ENCODE measurements at regions not wholly inside any gene's neighbourhood (a gene's known extent, or its start where the extent isn't known, plus 50 kb on each side); places are given as distances from the start of the nearest gene placed in this dataset.
A peak's percentile ranks its signal among the peaks of the same experiment; 100 is the strongest.

DNA sequence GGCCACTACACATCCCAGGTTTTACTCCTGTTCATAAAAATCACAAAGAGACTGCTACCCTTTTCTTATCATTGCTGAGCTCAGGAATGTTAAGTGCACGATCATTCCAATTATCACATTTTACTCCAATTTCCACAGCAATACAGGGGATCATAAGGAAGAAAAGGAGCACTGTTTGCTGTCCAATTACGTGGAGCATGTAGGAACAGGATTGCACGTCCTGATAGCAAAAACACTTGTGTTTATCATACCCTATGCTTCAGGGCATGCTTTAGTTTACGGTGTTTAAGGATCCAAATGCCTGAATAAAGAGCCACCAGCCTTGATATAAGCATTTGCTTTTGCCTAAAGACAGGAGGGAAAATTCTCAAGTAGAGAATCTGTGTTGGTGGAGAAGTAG, 155.4 kb upstream of the EGLN3 start:
- no peak for ATAC-seq (replicated peaks)
- Mint-ChIP-seq H3K4me3 (no peak overlapping the region), H3K27me3 (no peaks in the 10 kb centered on the region), H3K36me3 (ENCODE audit: insufficient read depth) (peaks cover 3% of the 10 kb centered on the region), H3K9me3 (no peaks in the 10 kb centered on the region), H3K4me1 (ENCODE audit: low read depth in 2 of 2) (no peaks in the 10 kb centered on the region), H3K27ac (no peak overlapping the region)
- DNase-seq, result no peak

DNA sequence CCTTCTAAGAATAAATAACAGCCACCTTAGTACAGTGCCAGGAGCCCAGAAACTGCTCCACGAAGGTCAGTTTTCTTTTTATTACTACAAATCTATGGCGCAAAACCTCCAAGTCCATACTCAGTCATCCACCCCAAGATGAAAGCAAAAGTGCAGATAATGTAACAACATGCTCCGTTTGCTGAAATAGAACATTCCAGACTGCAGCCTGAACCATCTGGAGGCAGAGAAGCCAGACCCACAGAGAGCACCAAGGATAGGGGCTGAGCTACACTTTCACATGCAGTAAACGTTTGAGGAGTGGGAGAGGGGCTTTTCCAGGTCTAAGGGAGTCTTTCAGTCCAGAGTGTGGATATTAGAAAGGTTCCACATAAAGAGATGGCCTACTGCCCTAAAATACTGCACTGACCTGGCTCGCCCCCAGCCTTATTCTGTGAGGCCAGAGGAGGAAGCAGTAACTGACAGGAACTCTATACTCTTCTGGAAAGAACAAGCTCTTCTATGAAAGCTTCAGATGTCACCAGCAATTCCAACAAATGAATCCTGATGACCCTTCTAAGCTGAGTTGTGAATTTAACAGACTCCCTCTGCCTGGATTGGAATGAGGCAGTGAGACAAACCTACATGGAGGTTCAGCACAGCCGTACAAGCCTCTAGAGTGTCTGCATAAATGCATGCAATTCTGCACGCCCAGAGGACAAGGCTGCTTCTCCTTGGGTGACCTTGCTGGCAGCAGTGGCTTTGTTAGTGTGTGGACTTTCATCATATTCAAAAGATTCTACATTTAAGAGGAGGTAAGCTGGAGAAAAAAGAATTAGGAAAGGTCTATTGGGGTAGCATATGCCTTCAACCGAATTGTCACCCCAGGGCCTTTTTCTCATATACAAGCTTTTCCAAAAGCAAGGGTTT, 153.9 kb upstream of the EGLN3 start:
- no peaks in the 10 kb centered on the region for H3K27me3 Mint-ChIP-seq
- H3K4me1 Mint-ChIP-seq (ENCODE audit: low read depth in 2 of 2), result no peaks in the 10 kb centered on the region
- no peak overlapping the region for H3K27ac Mint-ChIP-seq
- H3K9me3 Mint-ChIP-seq, result no peaks in the 10 kb centered on the region
- H3K4me3 Mint-ChIP-seq, result no peak overlapping the region
- no peak for DNase-seq
- ATAC-seq (replicated peaks), result no peak
- H3K36me3 Mint-ChIP-seq (ENCODE audit: insufficient read depth), result peaks cover 3% of the 10 kb centered on the region

DNA sequence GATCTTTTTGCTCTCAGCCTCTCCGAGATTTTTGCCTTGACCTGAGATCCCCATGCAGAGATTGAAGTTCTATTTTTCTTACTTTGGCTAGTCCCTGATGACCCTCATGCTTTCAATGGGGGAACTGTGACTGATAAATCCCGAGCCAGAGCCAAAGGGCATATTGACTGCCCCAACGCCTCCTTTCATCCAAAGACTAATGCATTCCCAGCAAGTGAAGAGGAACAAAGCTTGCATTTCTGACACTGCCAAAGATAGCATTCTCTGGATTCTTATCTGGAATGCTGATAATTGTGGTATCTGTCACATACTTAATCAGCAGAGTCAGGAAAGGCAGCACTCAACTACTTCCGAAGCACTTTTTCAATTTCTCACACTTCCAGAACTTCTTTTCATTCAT, 152.3 kb upstream of the EGLN3 start:
- no peaks in the 10 kb centered on the region for H3K4me1 Mint-ChIP-seq (ENCODE audit: low read depth in 2 of 2)
- DNase-seq (no peak), ATAC-seq (replicated peaks) (no peak)
- no peaks in the 10 kb centered on the region for H3K27me3 Mint-ChIP-seq
- H3K27ac Mint-ChIP-seq, result no peak overlapping the region
- no peak overlapping the region for H3K4me3 Mint-ChIP-seq
- no peaks in the 10 kb centered on the region for H3K9me3 Mint-ChIP-seq
- H3K36me3 Mint-ChIP-seq (ENCODE audit: insufficient read depth), result no peaks in the 10 kb centered on the region

DNA sequence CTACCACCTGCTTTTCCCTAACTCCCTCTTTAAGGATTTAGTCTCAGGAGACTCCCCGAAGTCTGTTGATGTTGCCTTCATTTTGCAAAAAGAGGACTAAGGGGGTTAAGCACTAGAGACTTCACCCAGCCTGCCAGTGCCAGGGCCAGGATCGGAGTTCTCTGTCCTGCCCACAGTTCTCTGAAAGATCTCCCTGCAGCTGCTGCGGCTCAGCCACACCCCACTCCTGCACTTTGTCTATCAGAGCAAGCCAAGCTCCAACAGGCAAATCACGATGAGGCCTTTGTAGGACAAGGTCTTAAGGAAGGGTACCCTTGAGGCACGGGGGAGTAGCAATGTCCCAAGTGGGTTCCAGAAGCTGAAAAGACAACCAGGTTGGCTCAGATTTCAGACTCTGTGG, 148.8 kb upstream of the EGLN3 start:
- DNase-seq (no peak), ATAC-seq (replicated peaks) (no peak)
- H3K4me3 Mint-ChIP-seq, result no peak overlapping the region
- H3K9me3 Mint-ChIP-seq, result no peaks in the 10 kb centered on the region
- H3K27ac Mint-ChIP-seq, result no peak overlapping the region
- no peaks in the 10 kb centered on the region for H3K36me3 Mint-ChIP-seq (ENCODE audit: insufficient read depth)
- no peaks in the 10 kb centered on the region for H3K4me1 Mint-ChIP-seq (ENCODE audit: low read depth in 2 of 2)
- no peaks in the 10 kb centered on the region for H3K27me3 Mint-ChIP-seq

DNA sequence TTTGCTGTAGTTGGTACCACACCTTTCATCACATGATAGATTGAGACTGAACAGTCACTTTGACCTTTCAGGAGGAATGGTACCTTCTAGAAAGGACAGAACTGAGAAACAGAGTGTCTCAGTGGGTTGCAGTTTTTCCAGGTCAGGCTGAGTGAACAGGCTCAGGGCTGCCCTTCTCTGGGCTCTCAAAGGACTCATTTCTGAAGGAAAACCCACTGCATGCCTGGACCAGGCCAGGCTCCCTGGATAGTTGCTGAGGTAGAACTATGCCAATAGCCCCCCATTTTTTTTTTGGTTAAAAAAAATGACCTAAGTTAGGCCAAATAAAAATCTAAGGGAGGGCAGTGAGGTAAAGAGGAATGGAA, 148.1 kb upstream of the EGLN3 start:
- H3K9me3 Mint-ChIP-seq, result no peaks in the 10 kb centered on the region
- H3K27me3 Mint-ChIP-seq, result no peaks in the 10 kb centered on the region
- H3K27ac Mint-ChIP-seq, result no peak overlapping the region
- no peaks in the 10 kb centered on the region for H3K36me3 Mint-ChIP-seq (ENCODE audit: insufficient read depth)
- DNase-seq (no peak), ATAC-seq (replicated peaks) (no peak)
- H3K4me3 Mint-ChIP-seq, result no peak overlapping the region
- peaks cover 0 to 1% of the 10 kb centered on the region in 2 donors for H3K4me1 Mint-ChIP-seq (ENCODE audit: low read depth in 2 of 2)

DNA sequence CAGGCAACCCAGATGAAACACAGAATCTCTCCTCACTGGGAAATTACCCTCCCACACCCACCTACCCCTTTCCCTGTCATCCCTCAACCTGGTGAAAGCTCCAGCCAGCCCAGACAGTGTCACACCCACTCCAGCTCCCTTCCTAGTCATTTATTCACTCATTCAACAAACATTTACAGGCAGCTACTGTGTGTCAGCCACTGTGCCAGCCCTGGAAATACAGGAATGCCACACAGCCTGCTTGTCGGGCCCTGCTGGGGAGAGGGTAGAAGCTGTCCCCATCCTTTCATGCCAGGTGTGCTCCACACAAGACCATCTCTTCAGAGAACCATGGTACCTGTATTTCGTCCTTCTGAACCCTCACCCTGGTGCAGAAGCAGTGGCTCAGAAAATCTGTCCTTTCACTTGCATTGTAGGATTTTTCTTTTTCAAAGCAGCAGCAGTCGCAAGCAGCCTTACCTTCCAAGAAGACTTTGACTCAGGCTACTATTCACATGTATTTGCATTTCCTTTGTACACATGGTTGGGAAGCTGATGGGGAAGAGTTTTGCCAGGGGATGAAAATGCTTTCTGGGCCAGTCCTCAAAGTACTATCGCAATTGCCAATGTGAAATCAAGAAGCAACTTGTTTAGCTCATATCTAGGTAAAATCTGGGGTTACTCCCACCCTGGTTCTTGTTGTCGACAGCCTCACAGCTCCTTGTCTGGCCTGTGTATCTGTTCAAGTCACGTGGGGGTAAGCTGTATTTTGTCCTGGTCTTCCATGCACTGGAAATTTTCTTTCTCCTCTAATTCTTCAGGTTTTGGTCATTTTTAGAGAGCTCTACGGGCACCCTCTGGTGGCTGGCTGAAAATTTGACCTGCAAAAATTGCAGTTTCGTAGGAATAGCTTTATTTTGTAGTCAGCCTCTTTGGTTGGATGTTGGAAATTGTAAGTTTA, 147.4 kb upstream of the EGLN3 start:
- Mint-ChIP-seq H3K27ac (no peak overlapping the region), H3K27me3 (no peaks in the 10 kb centered on the region)
- peak in 2 of 3 experiments; percentile 4 to 7 for DNase-seq

DNA sequence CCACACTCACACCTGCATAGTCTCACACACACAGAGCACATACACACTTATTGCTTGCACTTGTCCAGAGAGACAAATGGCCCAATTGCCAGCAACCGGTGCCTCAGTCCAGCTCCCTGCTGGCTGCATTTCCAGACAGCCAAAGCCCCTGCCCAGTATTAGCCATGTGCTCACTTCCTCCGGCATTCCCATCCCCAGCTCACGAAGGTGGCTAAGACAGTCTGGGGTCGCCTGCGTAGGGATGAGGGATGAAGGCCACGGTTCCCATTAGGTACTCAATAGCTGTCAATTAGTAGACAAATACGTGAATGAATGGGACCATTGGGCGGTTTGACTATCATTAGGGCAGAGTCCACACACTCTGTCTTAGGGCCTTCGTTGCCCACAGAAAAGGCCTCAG, 146.8 kb upstream of the EGLN3 start:
- Mint-ChIP-seq H3K9me3 (no peaks in the 10 kb centered on the region), H3K27me3 (no peaks in the 10 kb centered on the region), H3K27ac (no peak overlapping the region), H3K36me3 (ENCODE audit: insufficient read depth) (no peaks in the 10 kb centered on the region), H3K4me1 (ENCODE audit: low read depth in 2 of 2) (peaks cover 0 to 1% of the 10 kb centered on the region in 2 donors), H3K4me3 (no peak overlapping the region)
- DNase-seq (no peak), ATAC-seq (replicated peaks) (no peak)

More for the DNA sequence above, 147.4 kb upstream of the EGLN3 start:
- Mint-ChIP-seq H3K9me3 (no peaks in the 10 kb centered on the region), H3K36me3 (ENCODE audit: insufficient read depth) (no peaks in the 10 kb centered on the region), H3K4me3 (no peak overlapping the region), H3K4me1 (ENCODE audit: low read depth in 2 of 2) (peaks cover 0 to 1% of the 10 kb centered on the region in 2 donors)
- ATAC-seq (replicated peaks), result no peak

DNA sequence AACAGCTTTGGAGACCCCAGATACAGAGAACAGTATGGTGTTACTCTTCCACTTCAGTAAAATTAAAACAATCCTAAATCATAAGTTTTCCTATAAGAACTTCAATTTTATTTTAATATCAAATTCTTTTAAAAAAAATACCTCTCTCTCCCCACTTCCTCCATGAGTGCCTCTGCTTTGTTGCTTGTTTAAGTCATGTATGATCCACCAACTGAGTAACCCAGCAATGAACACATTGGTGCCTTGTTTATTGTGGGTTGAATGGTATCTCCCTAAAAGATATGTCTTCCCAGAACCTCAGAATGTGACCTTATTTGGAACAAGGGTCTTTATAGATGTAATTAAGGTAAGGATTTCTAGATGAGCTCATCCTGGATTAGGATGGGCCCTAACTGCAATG, 143.5 kb upstream of the EGLN3 start:
- no peaks in the 10 kb centered on the region for H3K36me3 Mint-ChIP-seq (ENCODE audit: insufficient read depth)
- no peak overlapping the region for H3K4me3 Mint-ChIP-seq
- no peak overlapping the region for H3K27ac Mint-ChIP-seq
- DNase-seq (no peak), ATAC-seq (replicated peaks) (no peak)
- H3K4me1 Mint-ChIP-seq (ENCODE audit: low read depth in 2 of 2), result peaks cover 0 to 1% of the 10 kb centered on the region in 2 donors
- H3K27me3 Mint-ChIP-seq, result no peaks in the 10 kb centered on the region
- no peaks in the 10 kb centered on the region for H3K9me3 Mint-ChIP-seq

DNA sequence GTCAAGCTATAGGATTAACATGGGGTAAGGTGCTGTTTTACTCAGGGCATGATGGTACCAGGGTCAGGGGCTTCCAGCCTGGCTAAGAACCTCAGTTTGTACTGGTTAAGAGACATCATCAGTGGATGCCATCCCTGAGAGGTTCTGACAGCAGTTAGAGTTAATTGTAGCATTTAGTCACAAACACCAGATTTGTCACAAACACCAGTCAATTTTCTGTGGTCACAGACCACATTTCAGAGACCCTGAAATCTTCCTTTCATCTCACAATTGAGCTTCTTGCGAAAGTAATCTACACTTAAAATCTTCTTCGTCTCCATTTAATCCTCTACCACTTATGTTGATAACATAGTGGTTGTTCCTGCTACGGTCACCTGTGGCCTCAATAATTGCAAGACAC, 143.0 kb upstream of the EGLN3 start:
- DNase-seq (no peak), ATAC-seq (replicated peaks) (no peak)
- no peak overlapping the region for H3K4me3 Mint-ChIP-seq
- no peak overlapping the region for H3K27ac Mint-ChIP-seq
- no peaks in the 10 kb centered on the region for H3K36me3 Mint-ChIP-seq (ENCODE audit: insufficient read depth)
- H3K27me3 Mint-ChIP-seq, result no peaks in the 10 kb centered on the region
- no peaks in the 10 kb centered on the region for H3K9me3 Mint-ChIP-seq
- H3K4me1 Mint-ChIP-seq (ENCODE audit: low read depth in 2 of 2), result peaks cover 0 to 1% of the 10 kb centered on the region in 2 donors

DNA sequence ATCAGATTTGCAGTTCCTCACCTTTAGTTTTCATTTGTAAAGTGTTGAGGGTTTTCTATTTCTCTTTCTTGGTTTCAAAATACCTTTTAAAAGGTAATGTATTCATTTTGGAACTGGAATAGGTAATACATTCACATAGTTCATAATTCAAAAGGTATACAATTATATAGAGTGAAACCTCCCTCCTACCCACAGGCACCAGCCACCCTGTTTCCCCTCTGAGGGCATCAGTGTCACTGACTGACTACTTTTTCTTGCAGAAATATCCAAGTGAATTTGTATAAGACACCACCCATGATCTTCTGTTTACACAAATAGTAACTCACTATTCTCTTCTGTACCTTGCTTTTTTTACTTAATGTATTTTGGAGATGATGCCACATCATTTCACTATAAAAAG, 139.6 kb upstream of the EGLN3 start:
- DNase-seq, result no peak
- Mint-ChIP-seq H3K27me3 (no peaks in the 10 kb centered on the region), H3K4me1 (ENCODE audit: low read depth in 2 of 2) (peaks cover 0 to 1% of the 10 kb centered on the region in 2 donors), H3K9me3 (no peaks in the 10 kb centered on the region), H3K36me3 (ENCODE audit: insufficient read depth) (no peaks in the 10 kb centered on the region), H3K27ac (no peak overlapping the region), H3K4me3 (no peak overlapping the region)
- ATAC-seq (replicated peaks), result no peak

DNA sequence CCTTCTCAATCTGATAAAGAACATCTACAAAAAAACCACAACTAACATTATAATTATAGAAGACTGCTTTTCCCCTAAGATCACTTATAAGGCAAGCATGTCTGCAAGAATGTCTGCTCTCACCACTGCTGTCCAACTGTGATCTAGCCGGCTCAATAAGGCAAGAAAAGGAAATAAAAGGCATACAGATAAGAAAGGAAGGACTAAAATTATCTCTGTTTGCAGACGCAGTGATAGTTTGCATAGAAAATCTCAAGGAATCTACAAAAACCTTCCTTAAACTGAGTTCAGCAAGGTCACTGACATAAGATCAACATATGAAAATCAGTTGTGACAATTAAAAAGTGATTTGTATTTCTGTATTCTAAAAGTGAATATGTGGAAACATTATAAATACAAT, 138.0 kb upstream of the EGLN3 start:
- no peaks in the 10 kb centered on the region for H3K36me3 Mint-ChIP-seq (ENCODE audit: insufficient read depth)
- no peak overlapping the region for H3K27ac Mint-ChIP-seq
- H3K4me1 Mint-ChIP-seq (ENCODE audit: low read depth in 2 of 2), result no peaks in the 10 kb centered on the region
- no peaks in the 10 kb centered on the region for H3K27me3 Mint-ChIP-seq
- ATAC-seq (replicated peaks) (no peak), DNase-seq (no peak)
- H3K4me3 Mint-ChIP-seq, result no peak overlapping the region
- no peaks in the 10 kb centered on the region for H3K9me3 Mint-ChIP-seq

DNA sequence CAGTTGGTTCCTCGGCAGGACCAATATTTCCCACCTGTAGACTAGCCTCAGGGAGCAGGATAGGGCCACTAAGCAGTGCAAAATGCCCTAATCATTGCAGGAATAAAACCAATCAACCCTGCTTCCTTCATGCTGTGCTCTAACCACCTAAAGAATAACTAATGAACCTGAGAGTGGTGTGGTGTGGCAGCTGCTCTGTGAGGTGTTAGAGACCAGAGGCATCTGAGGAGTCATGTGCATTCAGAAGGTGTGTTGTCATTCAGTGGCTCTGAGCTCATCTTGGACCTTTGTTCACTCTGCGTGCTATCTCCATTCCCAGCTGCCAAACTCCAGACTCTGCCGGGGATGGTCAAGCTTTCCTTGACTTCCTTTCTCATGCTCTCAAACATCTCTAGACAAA, 136.7 kb upstream of the EGLN3 start:
- H3K27me3 Mint-ChIP-seq, result no peaks in the 10 kb centered on the region
- no peak for DNase-seq
- no peaks in the 10 kb centered on the region for H3K36me3 Mint-ChIP-seq (ENCODE audit: insufficient read depth)
- H3K4me3 Mint-ChIP-seq, result no peak overlapping the region
- H3K27ac Mint-ChIP-seq, result no peak overlapping the region
- no peaks in the 10 kb centered on the region for H3K4me1 Mint-ChIP-seq (ENCODE audit: low read depth in 2 of 2)
- no peaks in the 10 kb centered on the region for H3K9me3 Mint-ChIP-seq
- no peak for ATAC-seq (replicated peaks)

DNA sequence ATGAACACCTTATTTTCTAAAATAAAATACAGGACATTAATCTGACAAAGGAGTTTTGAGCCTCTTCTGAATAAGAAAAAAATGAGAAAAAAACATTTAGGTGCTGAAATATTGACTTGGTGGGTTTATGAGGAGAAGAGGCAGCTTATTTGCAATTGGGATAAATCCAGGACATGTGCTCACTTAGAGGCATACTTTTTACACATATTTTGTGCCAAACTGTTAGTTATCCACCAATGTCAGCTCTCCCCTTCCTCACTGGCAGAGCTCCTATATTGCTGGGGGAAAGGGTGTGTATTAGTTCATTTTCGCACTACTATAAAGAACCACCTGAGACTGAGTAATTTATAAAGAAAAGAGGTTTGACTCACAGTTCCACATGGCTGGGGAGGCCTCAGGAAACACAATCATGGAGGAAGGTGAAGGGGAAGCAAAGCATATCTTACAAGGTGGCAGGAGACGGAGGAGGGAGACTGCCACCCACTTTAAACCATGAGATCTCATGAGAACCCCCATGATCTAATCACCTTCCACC, 135.4 kb upstream of the EGLN3 start:
- DNase-seq (no peak), ATAC-seq (replicated peaks) (no peak)
- peaks cover 0 to 2% of the 10 kb centered on the region in 2 donors for H3K9me3 Mint-ChIP-seq
- peaks cover 0 to 1% of the 10 kb centered on the region in 2 donors for H3K27me3 Mint-ChIP-seq
- H3K27ac Mint-ChIP-seq, result no peak overlapping the region
- peaks cover 0 to 1% of the 10 kb centered on the region in 2 donors for H3K4me1 Mint-ChIP-seq (ENCODE audit: low read depth in 2 of 2)
- no peaks in the 10 kb centered on the region for H3K36me3 Mint-ChIP-seq (ENCODE audit: insufficient read depth)
- no peak overlapping the region for H3K4me3 Mint-ChIP-seq

Measured in effector memory CD8-positive, alpha-beta T cell (primary cell).